Esophagus muscularis mucosa (tissue), 4 donors: ENCODE measurements at regions not wholly inside any gene's neighbourhood (a gene's known extent, or its start where the extent isn't known, plus 50 kb on each side); places are given as distances from the start of the nearest gene placed in this dataset.

Experiments
- EP300 ChIP-seq: sonication (generic); formaldehyde crosslinking; IDR thresholded peaks from one replicate; pipeline ENCODE4 v1.6.1; 2017; ENCODE audit warnings: antibody characterized with exemption
- POLR2A ChIP-seq: fragments of 450-650 bp; IDR thresholded peaks from one replicate; pipeline ENCODE4 v1.6.1; 2017; ENCODE audit warnings: antibody characterized with exemption, moderate library complexity, mild to moderate bottlenecking, low read depth
- POLR2AphosphoS5 ChIP-seq, 2 donors: sonication (generic); formaldehyde crosslinking; IDR thresholded peaks; one replicate each; pipeline ENCODE4 v1.6.1; 2017; ENCODE audit warnings: antibody characterized with exemption in 2 of 2
- TF ChIP-seq, protein P1 (sequence below), 3 experiments: fragments of 200-600 bp in 2 of 3; fragments of 450-650 bp in 1 of 3; sonication (generic) in 2 of 3; IDR thresholded peaks; one replicate each; pipeline ENCODE4 v1.5.1; 2017 to 2019; ENCODE audit warnings: antibody characterized with exemption in 3 of 3, mild to moderate bottlenecking in 2 of 3, moderate library complexity in 1 of 3

DNA sequence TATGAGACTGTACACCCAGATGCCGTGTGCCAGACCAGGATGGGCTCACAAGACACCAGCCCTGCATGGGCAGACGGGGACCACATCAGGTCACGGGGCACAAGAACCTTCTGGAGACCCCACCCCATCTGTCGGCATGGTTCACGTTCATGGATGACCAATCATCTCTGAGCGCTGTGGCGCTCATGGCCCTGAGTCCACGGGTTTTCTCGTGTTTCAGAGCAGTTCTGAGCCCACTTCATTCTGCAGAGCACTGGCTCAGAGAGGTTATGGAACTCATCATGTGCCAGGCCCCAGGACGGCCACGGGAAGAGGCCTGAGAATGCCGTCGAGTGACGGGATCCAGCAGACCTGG is 63.0 kb upstream of the PPARA start:
- TF ChIP-seq, protein P1, sequence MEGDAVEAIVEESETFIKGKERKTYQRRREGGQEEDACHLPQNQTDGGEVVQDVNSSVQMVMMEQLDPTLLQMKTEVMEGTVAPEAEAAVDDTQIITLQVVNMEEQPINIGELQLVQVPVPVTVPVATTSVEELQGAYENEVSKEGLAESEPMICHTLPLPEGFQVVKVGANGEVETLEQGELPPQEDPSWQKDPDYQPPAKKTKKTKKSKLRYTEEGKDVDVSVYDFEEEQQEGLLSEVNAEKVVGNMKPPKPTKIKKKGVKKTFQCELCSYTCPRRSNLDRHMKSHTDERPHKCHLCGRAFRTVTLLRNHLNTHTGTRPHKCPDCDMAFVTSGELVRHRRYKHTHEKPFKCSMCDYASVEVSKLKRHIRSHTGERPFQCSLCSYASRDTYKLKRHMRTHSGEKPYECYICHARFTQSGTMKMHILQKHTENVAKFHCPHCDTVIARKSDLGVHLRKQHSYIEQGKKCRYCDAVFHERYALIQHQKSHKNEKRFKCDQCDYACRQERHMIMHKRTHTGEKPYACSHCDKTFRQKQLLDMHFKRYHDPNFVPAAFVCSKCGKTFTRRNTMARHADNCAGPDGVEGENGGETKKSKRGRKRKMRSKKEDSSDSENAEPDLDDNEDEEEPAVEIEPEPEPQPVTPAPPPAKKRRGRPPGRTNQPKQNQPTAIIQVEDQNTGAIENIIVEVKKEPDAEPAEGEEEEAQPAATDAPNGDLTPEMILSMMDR (IDR thresholded peaks at IDR 0.05), result no peak
- TF ChIP-seq EP300 (no peak), POLR2A (no peak), POLR2AphosphoS5 (IDR thresholded peaks at IDR 0.05) (no peak)
